HCT116 (cell line): ENCODE measurements at regions not wholly inside any gene's neighbourhood (a gene's known extent, or its start where the extent isn't known, plus 50 kb on each side); places are given as distances from the start of the nearest gene placed in this dataset.

ENCODE experiments used
- ATAC-seq: fragments of 200-7000 bp; cut with Tn5 transposase; 2 replicates; pipeline ENCODE4 v1.9.1; 2020; ENCODE audit warnings: mild to moderate bottlenecking, moderate library complexity
- BruUV-seq: library from RNA; stranded (reverse); fragments of 400-500 nt; replicated peaks from 2 replicates; lab custom pipeline; 2021; lab: Mats Ljungman, UMichigan
- CTCF ChIA-PET: fragments of 300-600 bp; sonication (Branson Sonifier 250); formaldehyde crosslinking; loops from one replicate; lab custom pipeline; 2021; ENCODE audit warnings: antibody characterized with exemption; lab: Charles Lee
- POLR2A ChIA-PET: fragments of 300-600, 350-600 bp; sonication (Branson Sonifier 250); formaldehyde crosslinking; loops from one replicate; lab custom pipeline; 2021; ENCODE audit warnings: antibody characterized with exemption; lab: Charles Lee
- RAD21 ChIA-PET, 2 experiments: fragments of 300-600 bp; sonication (Branson Sonifier 250); formaldehyde crosslinking; loops; one replicate each; lab custom pipeline; 2023; ENCODE audit warnings: low total read pairs in 2 of 2; ENCODE audit not compliant: uncharacterized antibody in 2 of 2, unreplicated experiment in 2 of 2, low non-redundant PET in 1 of 2; lab: Charles Lee
- DNase-seq: peaks from one replicate; pipeline ENCODE4 v3.0.0-alpha.2; 2010; ENCODE audit warnings: low read depth, low spot score
- H2AFZ ChIP-seq: fragments of 200-600 bp; shearing (Covaris generic), sonication (generic); 2 replicates; pipeline ENCODE4 v1.6.1; 2017; ENCODE audit warnings: low read depth, mixed run types, mixed read lengths, antibody characterized with exemption, low read length; ENCODE audit not compliant: poor library complexity, severe bottlenecking
- H3K27ac ChIP-seq: 2 replicates; pipeline ENCODE4 v1.5.1; 2012; ENCODE audit warnings: low read depth, low read length
- H3K27me3 ChIP-seq: fragments of 200-600 bp; sonication (generic); 2 replicates; pipeline ENCODE4 v1.6.1; 2016; ENCODE audit warnings: mixed run types, low read length, mixed read lengths; ENCODE audit not compliant: insufficient read depth
- H3K36me3 ChIP-seq, 2 experiments: fragments of 200-500 bp in 1 of 2; fragments of 200-600 bp in 1 of 2; sonication (Bioruptor generic) in 1 of 2; sonication (generic) in 1 of 2; 2 replicates each; pipeline versions ENCODE4 v1.5.1 to v1.6.1; 2014 to 2016; ENCODE audit warnings: low read length in 2 of 2, inconsistent platforms in 1 of 2, mixed read lengths in 1 of 2, mixed run types in 1 of 2; ENCODE audit not compliant: insufficient read depth in 2 of 2, control insufficient read depth in 1 of 2
- H3K4me1 ChIP-seq, 2 experiments: fragments of 200-600 bp in 1 of 2; sonication (generic) in 1 of 2; 2 replicates each; pipeline versions ENCODE4 v1.5.1 to v1.6.1; 2012 to 2017; ENCODE audit warnings: low read length in 2 of 2, inconsistent platforms in 1 of 2, mild to moderate bottlenecking in 1 of 2, mixed read lengths in 1 of 2, mixed run types in 1 of 2, moderate library complexity in 1 of 2; ENCODE audit not compliant: insufficient read depth in 2 of 2, control insufficient read depth in 1 of 2
- H3K4me2 ChIP-seq: fragments of 200-600 bp; sonication (generic); 2 replicates; pipeline ENCODE4 v1.6.1; 2017; ENCODE audit warnings: mixed run types, low read length, mixed read lengths
- H3K4me3 ChIP-seq, 2 experiments: fragments of 200-600 bp in 1 of 2; sonication (generic) in 1 of 2; replicated peaks in 1 of 2; 2 replicates each; pipeline ENCODE4 v1.5.1; 2011 to 2016; ENCODE audit warnings: low read length in 2 of 2, control low read depth in 1 of 2, low read depth in 1 of 2, mild to moderate bottlenecking in 1 of 2, mixed read lengths in 1 of 2, mixed run types in 1 of 2
- H3K79me2 ChIP-seq: fragments of 200-600 bp; sonication (generic); 2 replicates; pipeline ENCODE4 v1.6.1; 2017; ENCODE audit warnings: mild to moderate bottlenecking, mixed run types, low read length, moderate library complexity, mixed read lengths; ENCODE audit not compliant: insufficient read depth
- H3K9ac ChIP-seq: fragments of 200-600 bp; sonication (generic); 2 replicates; pipeline ENCODE4 v1.6.1; 2016; ENCODE audit warnings: low read length, mixed read lengths
- H3K9me2 ChIP-seq: fragments of 200-600 bp; sonication (generic), shearing (Covaris generic); 2 replicates; pipeline ENCODE4 v1.6.1; 2017; ENCODE audit warnings: mixed run types, mild to moderate bottlenecking, moderate library complexity; ENCODE audit not compliant: insufficient read depth
- H3K9me3 ChIP-seq, 2 experiments: fragments of 200-500 bp in 1 of 2; fragments of 200-600 bp in 1 of 2; sonication (Bioruptor generic) in 1 of 2; sonication (generic) in 1 of 2; 2 replicates each; pipeline ENCODE4 v1.6.1; 2014 to 2017; ENCODE audit warnings: low read length in 2 of 2, mixed read lengths in 2 of 2, inconsistent platforms in 1 of 2, low read depth in 1 of 2, mild to moderate bottlenecking in 1 of 2, mixed run types in 1 of 2, moderate library complexity in 1 of 2; ENCODE audit not compliant: control insufficient read depth in 1 of 2, insufficient read depth in 1 of 2
- H4K20me1 ChIP-seq: fragments of 200-600 bp; sonication (generic), shearing (Covaris generic); 2 replicates; pipeline ENCODE4 v1.6.1; 2017; ENCODE audit warnings: mixed run types, mild to moderate bottlenecking, moderate library complexity; ENCODE audit not compliant: insufficient read depth
- ATF3 ChIP-seq: IDR thresholded peaks from 2 replicates; pipeline ENCODE4 v1.6.1; 2012
- CBX3 ChIP-seq: IDR thresholded peaks from 2 replicates; pipeline ENCODE4 v1.6.1; 2012; ENCODE audit warnings: low read depth
- CEBPB ChIP-seq: IDR thresholded peaks from 2 replicates; pipeline ENCODE4 v1.6.1; 2012; ENCODE audit warnings: low read depth
- EGR1 ChIP-seq: IDR thresholded peaks from 2 replicates; pipeline ENCODE4 v1.6.1; 2012; ENCODE audit warnings: low read depth
- FOSL1 ChIP-seq: IDR thresholded peaks from 2 replicates; pipeline ENCODE4 v1.6.1; 2012; ENCODE audit warnings: low read depth
- MAX ChIP-seq: IDR thresholded peaks from 2 replicates; pipeline ENCODE4 v1.6.1; 2012
- ZFX ChIP-seq: fragments of 450-650 bp; IDR thresholded peaks from 2 replicates; pipeline ENCODE4 v1.6.1; 2017
- ZNF274 ChIP-seq: fragments of 200-500 bp; sonication (Bioruptor generic); IDR thresholded peaks from 2 replicates; pipeline ENCODE4 v1.6.1; 2014; ENCODE audit warnings: mild to moderate bottlenecking, low read depth, low read length, inconsistent platforms
- intact Hi-C: fragments of 100-400 bp; cut with micrococcal nuclease; formaldehyde crosslinking; loops from 2 replicates; pipeline ENCODE4 v1.10.0; 2022

GRCh38 chr2:13252615-13253014, 535.9 kb downstream of the TRIB2 start:
- Histone ChIP-seq H3K36me3 (no peaks in the 10 kb centered on the region), H4K20me1 (no peaks in the 10 kb centered on the region), H2AFZ (no peak overlapping the region), H3K27ac (no peak overlapping the region), H3K79me2 (no peaks in the 10 kb centered on the region), H3K9me3 (peaks cover 0 to 8% of the 10 kb centered on the region in 2 experiments; a peak in 2 of 4 replicates), H3K4me3 (no peak overlapping the region), H3K27me3 (no peaks in the 10 kb centered on the region), H3K9ac (no peak overlapping the region), H3K9me2 (no peaks in the 10 kb centered on the region), H3K4me2 (no peak overlapping the region), H3K4me1 (no peaks in the 10 kb centered on the region)
- POLR2A ChIA-PET: no interaction called here
- BruUV-seq: no TSS peak
- CTCF ChIA-PET: no interaction called here
- no peak for TF ChIP-seq ATF3
- TF ChIP-seq CBX3: no peak
- no peak for TF ChIP-seq CEBPB
- no peak for TF ChIP-seq ZNF274
- ATAC-seq: no peak
- RAD21 ChIA-PET: no interaction called here
- DNase-seq: no peak
- intact Hi-C loops: no loop called here

- Histone ChIP-seq H3K4me2 (no peak overlapping the region), H3K27ac (no peak overlapping the region), H3K36me3 (no peaks in the 10 kb centered on the region), H3K9me2 (no peaks in the 10 kb centered on the region), H3K79me2 (no peaks in the 10 kb centered on the region), H3K9me3 (peaks cover 5 to 10% of the 10 kb centered on the region in 2 experiments; a peak in 2 of 4 replicates), H3K27me3 (no peaks in the 10 kb centered on the region), H3K4me1 (no peaks in the 10 kb centered on the region), H4K20me1 (no peaks in the 10 kb centered on the region), H3K4me3 (no peak overlapping the region), H2AFZ (no peak overlapping the region), H3K9ac (no peak overlapping the region)
- TF ChIP-seq EGR1 (no peak), CEBPB (no peak), MAX (no peak), ZFX (no peak), FOSL1 (no peak)
- no TSS peak for BruUV-seq
- ChIA-PET POLR2A (no interaction called here), CTCF (no interaction called here), RAD21 (no interaction called here)
- intact Hi-C loops: no loop called here
- ATAC-seq (no peak), DNase-seq (no peak)
Measured at GRCh38 chr2:13255485-13255884, 538.7 kb downstream of the TRIB2 start.
